ENCODE measurements at regions not wholly inside any gene's neighbourhood (a gene's known extent, or its start where the extent isn't known, plus 50 kb on each side); places are given as distances from the start of the nearest gene placed in this dataset.

DNA sequence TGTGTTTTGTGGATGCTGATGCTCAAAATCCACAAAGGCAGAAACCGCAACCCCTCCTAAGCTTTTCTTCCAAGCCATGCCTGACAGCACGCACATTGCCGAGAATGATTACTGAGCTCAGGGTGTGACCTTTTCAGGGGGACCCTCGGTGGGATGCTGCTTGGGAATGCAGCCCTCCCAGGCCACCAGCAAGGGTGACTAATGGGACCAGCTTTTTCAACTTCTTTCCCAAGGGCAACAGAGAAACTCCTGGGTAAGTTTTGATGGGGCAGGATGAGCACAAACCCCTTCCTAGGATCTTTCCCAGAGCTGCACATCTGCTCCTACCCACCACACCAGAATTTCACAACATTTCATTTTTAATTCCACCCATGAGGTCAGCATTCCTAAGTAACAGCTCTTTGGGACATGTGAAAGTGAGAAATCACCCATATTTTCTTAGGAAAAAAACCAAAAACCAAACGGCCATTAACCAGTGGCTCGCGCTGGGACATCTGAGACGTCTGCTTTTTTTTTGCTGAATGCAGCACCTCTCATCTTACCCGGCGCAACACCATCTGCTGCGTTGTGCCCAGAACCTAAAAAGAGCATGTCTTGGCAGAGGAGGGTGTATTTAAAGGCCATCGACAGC is 119.0 kb downstream of the ARL4C start:
- no peak for TF ChIP-seq EP300 (IDR thresholded peaks at IDR 0.05)
- TF ChIP-seq POLR2A (IDR thresholded peaks at IDR 0.05) = no peak
- TF ChIP-seq, protein P1, sequence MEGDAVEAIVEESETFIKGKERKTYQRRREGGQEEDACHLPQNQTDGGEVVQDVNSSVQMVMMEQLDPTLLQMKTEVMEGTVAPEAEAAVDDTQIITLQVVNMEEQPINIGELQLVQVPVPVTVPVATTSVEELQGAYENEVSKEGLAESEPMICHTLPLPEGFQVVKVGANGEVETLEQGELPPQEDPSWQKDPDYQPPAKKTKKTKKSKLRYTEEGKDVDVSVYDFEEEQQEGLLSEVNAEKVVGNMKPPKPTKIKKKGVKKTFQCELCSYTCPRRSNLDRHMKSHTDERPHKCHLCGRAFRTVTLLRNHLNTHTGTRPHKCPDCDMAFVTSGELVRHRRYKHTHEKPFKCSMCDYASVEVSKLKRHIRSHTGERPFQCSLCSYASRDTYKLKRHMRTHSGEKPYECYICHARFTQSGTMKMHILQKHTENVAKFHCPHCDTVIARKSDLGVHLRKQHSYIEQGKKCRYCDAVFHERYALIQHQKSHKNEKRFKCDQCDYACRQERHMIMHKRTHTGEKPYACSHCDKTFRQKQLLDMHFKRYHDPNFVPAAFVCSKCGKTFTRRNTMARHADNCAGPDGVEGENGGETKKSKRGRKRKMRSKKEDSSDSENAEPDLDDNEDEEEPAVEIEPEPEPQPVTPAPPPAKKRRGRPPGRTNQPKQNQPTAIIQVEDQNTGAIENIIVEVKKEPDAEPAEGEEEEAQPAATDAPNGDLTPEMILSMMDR (IDR thresholded peaks at IDR 0.05) = no peak
- no peak for TF ChIP-seq POLR2AphosphoS5 (IDR thresholded peaks at IDR 0.05)
- H3K27me3 ChIP-seq = peaks cover 14% of the 10 kb centered on the region
- H3K9me3 ChIP-seq = no peaks in the 10 kb centered on the region
- 14 to 15% methylated on average over 9 to 12 of the region's 12 CpGs for WGBS, 2 donors (ENCODE audit: low coverage in 1 of 2)
- H3K36me3 ChIP-seq = no peaks in the 10 kb centered on the region
- no peak overlapping the region for H3K27ac ChIP-seq
- peak; percentile 83 for ATAC-seq
- peaks cover 0 to 13% (median 0%) of the 10 kb centered on the region in 3 donors for H3K4me1 ChIP-seq
- H3K4me3 ChIP-seq = no peak overlapping the region

DNA sequence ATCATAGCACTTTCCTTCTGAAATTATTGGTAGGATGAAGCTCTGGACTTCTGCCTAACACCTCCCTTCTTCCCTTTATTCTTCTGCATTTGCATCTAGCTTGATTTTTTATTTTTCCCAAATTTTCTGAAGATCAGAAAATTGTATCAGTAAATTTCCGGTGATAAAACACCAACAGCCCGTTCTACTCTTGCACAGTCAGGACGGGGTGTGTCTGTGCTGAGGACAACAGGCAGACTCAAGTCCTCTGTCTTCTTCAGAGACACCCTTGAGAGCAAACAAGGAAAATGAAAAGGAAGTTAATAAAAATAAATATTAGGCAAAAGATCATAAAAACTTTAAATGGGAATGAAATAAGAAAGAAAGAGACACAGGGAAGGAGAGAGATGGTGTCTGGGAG is 120.7 kb downstream of the ARL4C start:
- no peak for ATAC-seq
- no peaks in the 10 kb centered on the region for H3K36me3 ChIP-seq
- TF ChIP-seq, protein P1 (IDR thresholded peaks at IDR 0.05) = no peak
- TF ChIP-seq POLR2A (IDR thresholded peaks at IDR 0.05) (no peak), POLR2AphosphoS5 (IDR thresholded peaks at IDR 0.05) (no peak), EP300 (IDR thresholded peaks at IDR 0.05) (no peak)
- H3K27me3 ChIP-seq = peaks cover 14% of the 10 kb centered on the region
- H3K9me3 ChIP-seq = no peaks in the 10 kb centered on the region
- H3K4me3 ChIP-seq = no peak overlapping the region
- no peak overlapping the region for H3K27ac ChIP-seq
- WGBS, 2 donors (ENCODE audit: low coverage in 1 of 2) = 60 to 71% methylated on average over 1 to 3 of the region's 3 CpGs
- H3K4me1 ChIP-seq = peaks cover 0 to 13% (median 0%) of the 10 kb centered on the region in 3 donors

DNA sequence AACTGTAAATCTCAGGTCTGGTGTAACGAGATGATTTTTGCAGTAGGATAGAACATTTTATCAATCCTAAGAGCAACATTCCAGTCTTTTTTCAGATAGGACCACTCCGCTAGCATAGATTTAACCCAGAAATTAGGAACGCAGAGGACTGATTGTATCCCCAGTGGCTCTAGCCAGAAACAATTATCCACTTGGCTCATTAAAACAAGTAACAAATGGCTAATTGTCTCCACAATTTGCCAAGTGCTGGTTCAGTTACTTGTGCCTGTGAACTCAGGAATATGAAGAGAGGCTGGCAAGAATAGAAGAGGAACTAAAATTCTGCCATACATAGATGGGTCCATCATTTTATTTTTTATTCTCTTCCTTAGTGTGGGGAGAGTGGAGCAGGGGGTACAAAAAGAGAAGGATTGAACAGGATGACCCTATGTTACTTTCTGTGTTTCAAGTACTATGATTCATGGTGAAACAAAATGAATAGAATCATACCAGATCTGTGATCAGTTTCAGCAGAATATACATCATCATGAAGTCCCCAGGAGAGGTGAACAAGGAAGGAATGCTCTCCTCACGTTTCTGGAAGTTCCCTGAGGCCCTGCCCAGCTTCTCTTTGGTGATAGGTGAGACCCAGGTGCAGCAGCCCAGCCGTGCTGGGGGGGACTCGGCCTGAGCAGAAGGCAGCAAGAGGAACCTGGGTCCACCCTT is 121.6 kb downstream of the ARL4C start:
- no peak for ATAC-seq
- H3K27ac ChIP-seq = no peak overlapping the region
- WGBS, 2 donors (ENCODE audit: low coverage in 1 of 2) = 57 to 68% methylated on average over 3 of the region's 6 CpGs
- TF ChIP-seq, protein P1 (IDR thresholded peaks at IDR 0.05) = no peak
- no peak for TF ChIP-seq POLR2AphosphoS5 (IDR thresholded peaks at IDR 0.05)
- TF ChIP-seq POLR2A (IDR thresholded peaks at IDR 0.05) = no peak
- TF ChIP-seq EP300 (IDR thresholded peaks at IDR 0.05) = no peak
- no peaks in the 10 kb centered on the region for H3K9me3 ChIP-seq
- no peak overlapping the region for H3K4me3 ChIP-seq
- no peaks in the 10 kb centered on the region for H3K36me3 ChIP-seq
- H3K4me1 ChIP-seq = peaks cover 0 to 13% (median 0%) of the 10 kb centered on the region in 3 donors
- H3K27me3 ChIP-seq = peaks cover 14% of the 10 kb centered on the region

DNA sequence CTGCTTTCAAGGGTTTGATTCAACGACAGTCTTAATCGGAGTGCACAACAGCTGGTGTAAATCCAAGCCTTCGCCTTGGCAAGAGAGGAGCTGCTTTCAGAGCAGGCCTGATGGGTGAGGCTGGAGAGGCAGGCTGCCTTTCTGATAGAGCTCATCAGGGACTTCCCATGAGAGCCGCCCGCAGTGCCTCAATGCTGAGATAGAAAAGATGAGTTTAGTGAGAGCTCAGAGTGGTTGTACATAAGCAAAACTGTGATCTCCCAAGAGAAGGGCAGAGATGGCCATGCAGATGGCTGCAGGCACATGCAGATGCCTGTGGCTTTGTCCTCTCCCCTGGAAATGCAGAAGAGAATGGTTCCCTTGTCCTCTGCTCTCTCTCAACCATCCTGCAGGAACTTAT is 122.1 kb downstream of the ARL4C start:
- no peak for ATAC-seq
- Histone ChIP-seq H3K4me3 (no peak overlapping the region), H3K27me3 (peaks cover 14% of the 10 kb centered on the region), H3K9me3 (no peaks in the 10 kb centered on the region), H3K36me3 (no peaks in the 10 kb centered on the region), H3K27ac (no peak overlapping the region), H3K4me1 (peaks cover 0 to 13% (median 0%) of the 10 kb centered on the region in 3 donors)
- TF ChIP-seq, protein P1 (IDR thresholded peaks at IDR 0.05) = no peak
- no peak for TF ChIP-seq EP300 (IDR thresholded peaks at IDR 0.05)
- no peak for TF ChIP-seq POLR2AphosphoS5 (IDR thresholded peaks at IDR 0.05)
- TF ChIP-seq POLR2A (IDR thresholded peaks at IDR 0.05) = no peak
- WGBS, 2 donors (ENCODE audit: low coverage in 1 of 2) = 71 to 80% methylated on average over 3 of the region's 5 CpGs

DNA sequence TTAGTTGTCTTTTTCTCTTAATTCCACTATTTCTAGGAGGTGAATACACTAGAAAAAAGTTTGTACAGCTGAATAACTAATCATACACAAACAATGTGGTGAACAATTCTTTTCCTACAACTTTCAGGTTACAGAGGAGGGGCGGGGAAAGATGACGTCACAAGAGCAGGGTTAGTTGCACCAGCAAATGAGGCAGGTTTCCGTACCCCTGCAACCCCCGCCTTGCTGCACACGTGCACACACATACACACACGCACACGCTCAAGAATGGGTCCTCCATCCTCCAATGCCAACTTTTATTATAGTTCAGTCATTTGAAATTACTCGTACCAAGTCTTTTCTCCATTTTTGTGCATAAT is 122.8 kb downstream of the ARL4C start:
- no peaks in the 10 kb centered on the region for H3K36me3 ChIP-seq
- ATAC-seq = no peak
- peaks cover 14% of the 10 kb centered on the region for H3K27me3 ChIP-seq
- H3K4me1 ChIP-seq = peaks cover 0 to 13% (median 0%) of the 10 kb centered on the region in 3 donors
- H3K9me3 ChIP-seq = no peaks in the 10 kb centered on the region
- no peak overlapping the region for H3K4me3 ChIP-seq
- no peak overlapping the region for H3K27ac ChIP-seq
- no peak for TF ChIP-seq EP300 (IDR thresholded peaks at IDR 0.05)
- no peak for TF ChIP-seq POLR2AphosphoS5 (IDR thresholded peaks at IDR 0.05)
- TF ChIP-seq POLR2A (IDR thresholded peaks at IDR 0.05) = no peak
- TF ChIP-seq, protein P1 (IDR thresholded peaks at IDR 0.05) = no peak
- WGBS, 2 donors (ENCODE audit: low coverage in 1 of 2) = 88% methylated on average over 8 of the region's 8 CpGs; no CpG with 5 or more reads in 1 of the 2 donors

Measured in gastroesophageal sphincter (tissue), 4 donors.